ENCODE measurements at regions not wholly inside any gene's neighbourhood (a gene's known extent, or its start where the extent isn't known, plus 50 kb on each side); places are given as distances from the start of the nearest gene placed in this dataset.
"Not testable (repeated sequence)": the region's sequence is repeated elsewhere in the genome, so short reads cannot be mapped to it uniquely, and the experiment has no call there.

DNA sequence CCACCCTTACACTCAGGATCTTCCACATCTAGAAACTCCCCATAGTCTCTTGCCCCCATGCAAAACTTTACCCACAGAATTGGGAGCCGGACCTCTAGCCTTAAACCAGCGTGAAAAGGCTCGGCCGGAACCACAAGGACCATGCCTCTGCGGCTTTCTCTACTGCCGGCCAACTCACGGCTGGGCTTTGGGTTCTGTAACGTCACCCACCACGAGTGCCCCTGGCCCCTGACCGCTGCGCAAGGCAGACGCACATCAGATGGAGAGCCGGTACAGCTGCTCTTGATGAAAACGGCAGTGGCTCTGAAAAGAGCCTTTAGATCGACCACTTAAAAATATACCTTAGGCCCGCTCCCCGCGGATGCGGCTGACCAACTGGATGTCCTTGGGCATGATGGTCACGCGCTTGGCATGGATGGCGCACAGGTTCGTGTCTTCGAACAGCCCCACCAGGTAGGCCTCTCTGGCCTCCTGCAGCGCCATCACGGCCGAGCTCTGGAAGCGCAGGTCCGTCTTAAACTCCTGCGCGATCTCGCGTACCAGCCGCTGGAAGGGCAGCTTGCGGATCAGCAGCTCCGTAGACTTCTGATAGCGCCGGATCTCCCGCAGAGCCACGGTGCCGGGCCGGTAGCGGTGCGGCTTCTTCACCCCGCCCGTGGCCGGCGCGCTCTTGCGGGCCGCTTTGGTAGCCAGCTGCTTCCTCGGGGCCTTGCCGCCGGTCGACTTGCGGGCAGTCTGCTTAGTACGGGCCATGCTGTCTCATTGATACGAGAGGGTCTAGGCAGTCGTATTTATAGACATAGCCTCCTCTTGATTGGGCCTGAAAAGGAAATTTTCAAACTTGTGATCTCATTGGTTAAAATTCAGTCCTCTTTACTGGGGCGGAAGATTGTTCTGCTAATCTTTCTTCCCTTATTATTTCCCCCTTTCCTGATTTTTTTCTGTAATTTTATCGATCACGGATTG lies 66.3 kb downstream of the FAM72C start:
- H3K4me1 ChIP-seq; H3K9me3 ChIP-seq; intact Hi-C loops (cut with DNase I; ENCODE audit: low total_unique reads); H3K36me3 ChIP-seq; H3K27me3 ChIP-seq: not testable (repeated sequence)
- DNase-seq (ENCODE audit: low spot score in 2 of 2) = peak in 1 of 2 donors; percentile 56
- Histone ChIP-seq H3K27ac (peak overlapping the region in 1 of 2 donors; percentile 60), H3K4me3 (peak overlapping the region; percentile 21 to 63 (median 44))

GRCh38 chr1:143904622-143904979 lies 67.2 kb downstream of the FAM72C start:
- intact Hi-C loops (cut with DNase I; ENCODE audit: low total_unique reads); H3K27me3 ChIP-seq; DNase-seq (ENCODE audit: low spot score in 2 of 2); H3K36me3 ChIP-seq; H3K9me3 ChIP-seq; H3K4me1 ChIP-seq: not testable (repeated sequence)
- H3K4me3 ChIP-seq = peak overlapping the region; percentile 28 to 71 (median 48)
- H3K27ac ChIP-seq = peak overlapping the region in 1 of 2 donors; percentile 63

DNA sequence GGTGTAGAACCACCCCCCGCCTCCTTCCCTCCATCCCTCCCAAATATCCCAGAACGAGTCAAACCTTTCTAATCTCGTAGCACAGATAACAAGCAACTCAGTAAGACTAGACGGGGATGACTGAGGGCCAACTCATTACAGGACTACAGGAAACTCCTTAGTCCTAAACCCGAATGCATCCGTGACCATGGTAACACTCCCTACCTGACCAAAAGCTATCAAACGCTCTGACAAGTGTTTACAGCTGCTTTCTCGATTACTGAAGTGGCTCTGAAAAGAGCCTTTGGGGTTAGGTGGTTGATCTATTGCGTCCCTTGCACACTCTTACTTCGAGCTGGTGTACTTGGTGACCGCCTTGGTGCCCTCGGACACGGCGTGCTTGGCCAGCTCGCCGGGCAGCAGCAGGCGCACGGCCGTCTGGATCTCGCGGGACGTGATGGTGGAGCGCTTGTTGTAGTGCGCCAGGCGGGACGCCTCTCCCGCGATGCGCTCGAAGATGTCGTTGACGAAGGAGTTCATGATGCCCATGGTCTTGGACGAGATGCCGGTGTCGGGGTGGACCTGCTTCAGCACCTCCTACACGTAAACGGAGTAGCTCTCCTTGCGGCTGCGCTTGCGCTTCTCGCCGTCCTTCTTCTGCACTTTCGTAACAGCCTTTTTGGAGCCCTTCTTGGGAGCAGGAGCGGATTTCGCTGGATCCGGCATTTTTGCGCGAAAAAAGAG lies 67.7 kb downstream of the FAM72C start:
- Histone ChIP-seq H3K4me3 (peak overlapping the region; percentile 28 to 71 (median 48)), H3K27ac (peak overlapping the region in 1 of 2 donors; percentile 63)
- H3K4me1 ChIP-seq; H3K36me3 ChIP-seq; H3K9me3 ChIP-seq; H3K27me3 ChIP-seq; intact Hi-C loops (cut with DNase I; ENCODE audit: low total_unique reads): not testable (repeated sequence)
- DNase-seq (ENCODE audit: low spot score in 2 of 2) = peak; percentile 19 to 52

DNA sequence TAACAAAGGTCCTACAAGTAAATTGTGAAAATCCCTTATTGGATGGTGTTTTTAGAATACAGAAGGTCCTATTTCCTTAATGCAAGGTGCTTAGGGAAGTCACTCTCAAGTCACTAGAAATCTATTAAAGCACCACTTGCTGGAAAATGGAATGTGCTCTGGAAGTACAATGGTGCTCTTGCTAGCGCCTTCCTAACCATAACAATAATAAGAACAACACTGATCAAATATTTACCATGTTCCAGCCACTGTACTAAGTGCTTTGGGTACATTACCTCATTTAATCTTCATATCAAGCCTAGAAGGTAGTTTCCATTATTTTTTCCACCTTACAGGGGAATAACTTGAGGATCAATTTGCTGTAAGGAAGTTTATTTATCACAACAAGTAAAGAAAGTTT lies 75.4 kb downstream of the FAM72C start:
- H3K9me3 ChIP-seq; H3K36me3 ChIP-seq; intact Hi-C loops (cut with DNase I; ENCODE audit: low total_unique reads); H3K27ac ChIP-seq; DNase-seq (ENCODE audit: low spot score in 2 of 2); H3K4me3 ChIP-seq; H3K4me1 ChIP-seq; H3K27me3 ChIP-seq: not testable (repeated sequence)

GRCh38 chr1:143884932-143885574 lies 86.7 kb downstream of the FAM72C start:
- H3K36me3 ChIP-seq; intact Hi-C loops (cut with DNase I; ENCODE audit: low total_unique reads); H3K9me3 ChIP-seq; H3K27ac ChIP-seq; H3K4me1 ChIP-seq; H3K27me3 ChIP-seq: not testable (repeated sequence)
- TF ChIP-seq, protein P1, sequence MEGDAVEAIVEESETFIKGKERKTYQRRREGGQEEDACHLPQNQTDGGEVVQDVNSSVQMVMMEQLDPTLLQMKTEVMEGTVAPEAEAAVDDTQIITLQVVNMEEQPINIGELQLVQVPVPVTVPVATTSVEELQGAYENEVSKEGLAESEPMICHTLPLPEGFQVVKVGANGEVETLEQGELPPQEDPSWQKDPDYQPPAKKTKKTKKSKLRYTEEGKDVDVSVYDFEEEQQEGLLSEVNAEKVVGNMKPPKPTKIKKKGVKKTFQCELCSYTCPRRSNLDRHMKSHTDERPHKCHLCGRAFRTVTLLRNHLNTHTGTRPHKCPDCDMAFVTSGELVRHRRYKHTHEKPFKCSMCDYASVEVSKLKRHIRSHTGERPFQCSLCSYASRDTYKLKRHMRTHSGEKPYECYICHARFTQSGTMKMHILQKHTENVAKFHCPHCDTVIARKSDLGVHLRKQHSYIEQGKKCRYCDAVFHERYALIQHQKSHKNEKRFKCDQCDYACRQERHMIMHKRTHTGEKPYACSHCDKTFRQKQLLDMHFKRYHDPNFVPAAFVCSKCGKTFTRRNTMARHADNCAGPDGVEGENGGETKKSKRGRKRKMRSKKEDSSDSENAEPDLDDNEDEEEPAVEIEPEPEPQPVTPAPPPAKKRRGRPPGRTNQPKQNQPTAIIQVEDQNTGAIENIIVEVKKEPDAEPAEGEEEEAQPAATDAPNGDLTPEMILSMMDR (IDR thresholded peaks at IDR 0.05) = peak in 2 of 3 donors; percentile 41 to 51
- peak; percentile 24 to 60 for DNase-seq (ENCODE audit: low spot score in 2 of 2)
- peak overlapping the region in 2 of 3 donors; percentile 32 to 59 for H3K4me3 ChIP-seq

DNA sequence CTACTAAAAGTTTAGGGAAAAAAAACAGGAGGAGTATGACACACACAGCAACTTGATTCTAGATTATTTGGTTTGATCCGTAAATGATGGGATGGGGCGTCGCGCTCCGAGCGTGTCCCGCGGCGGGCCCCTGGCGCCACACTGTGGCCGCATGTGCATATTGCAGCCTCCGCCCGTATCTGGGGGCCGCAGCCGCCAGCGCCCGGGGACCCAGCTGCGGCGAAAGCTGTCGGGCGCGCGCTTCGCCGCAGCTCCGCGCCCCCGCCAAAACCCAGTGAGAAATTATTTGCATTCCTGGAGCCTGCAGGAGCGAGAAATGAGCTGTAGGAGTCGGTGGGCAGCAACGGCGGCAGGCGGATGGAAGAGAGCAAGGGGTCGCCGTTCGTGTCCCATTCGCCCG lies 87.3 kb downstream of the FAM72C start:
- DNase-seq (ENCODE audit: low spot score in 2 of 2); H3K4me1 ChIP-seq; H3K27ac ChIP-seq; intact Hi-C loops (cut with DNase I; ENCODE audit: low total_unique reads); H3K9me3 ChIP-seq; H3K36me3 ChIP-seq; H3K27me3 ChIP-seq: not testable (repeated sequence)
- peak overlapping the region in 2 of 3 donors; percentile 32 to 59 for H3K4me3 ChIP-seq

DNA sequence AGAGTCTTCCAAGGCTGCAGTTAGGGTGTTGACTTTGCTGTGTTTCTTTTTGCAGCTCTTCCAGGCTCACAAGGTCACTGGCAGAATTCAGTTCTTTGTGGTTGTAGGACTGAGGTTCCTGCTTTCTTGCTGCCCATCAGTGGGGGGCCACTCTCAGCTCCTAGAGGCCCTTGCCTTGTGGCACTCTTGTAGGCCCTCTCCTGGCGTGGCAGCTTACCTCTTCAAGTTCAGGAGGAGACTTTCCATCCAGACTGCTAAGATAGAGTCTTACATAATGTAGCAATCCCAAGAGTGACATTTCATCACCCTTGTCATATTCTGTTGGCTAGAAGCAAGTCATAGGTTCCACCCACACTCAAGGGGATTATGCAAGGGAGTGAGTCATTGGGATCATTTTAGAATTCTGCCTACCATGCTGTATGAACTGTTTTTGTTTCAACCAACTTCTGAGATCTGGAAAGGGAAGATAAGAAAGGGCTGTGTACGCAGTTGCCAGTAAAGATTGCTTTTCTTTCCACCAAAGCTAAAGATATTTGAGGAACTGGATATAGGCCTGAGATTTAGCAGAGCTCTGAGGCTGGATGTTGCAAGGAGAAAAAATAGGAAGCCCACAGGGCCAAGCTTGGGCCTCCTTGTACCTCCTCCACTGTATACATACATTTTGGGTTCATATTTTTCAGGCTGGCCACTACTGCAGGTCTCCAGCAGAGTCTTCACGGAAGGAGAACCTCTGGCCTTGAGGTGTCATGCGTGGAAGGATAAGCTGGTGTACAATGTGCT lies 91.8 kb downstream of the FAM72C start:
- H3K9me3 ChIP-seq; H3K27ac ChIP-seq; intact Hi-C loops (cut with DNase I; ENCODE audit: low total_unique reads); H3K27me3 ChIP-seq; H3K36me3 ChIP-seq; H3K4me3 ChIP-seq; H3K4me1 ChIP-seq; DNase-seq (ENCODE audit: low spot score in 2 of 2): not testable (repeated sequence)

DNA sequence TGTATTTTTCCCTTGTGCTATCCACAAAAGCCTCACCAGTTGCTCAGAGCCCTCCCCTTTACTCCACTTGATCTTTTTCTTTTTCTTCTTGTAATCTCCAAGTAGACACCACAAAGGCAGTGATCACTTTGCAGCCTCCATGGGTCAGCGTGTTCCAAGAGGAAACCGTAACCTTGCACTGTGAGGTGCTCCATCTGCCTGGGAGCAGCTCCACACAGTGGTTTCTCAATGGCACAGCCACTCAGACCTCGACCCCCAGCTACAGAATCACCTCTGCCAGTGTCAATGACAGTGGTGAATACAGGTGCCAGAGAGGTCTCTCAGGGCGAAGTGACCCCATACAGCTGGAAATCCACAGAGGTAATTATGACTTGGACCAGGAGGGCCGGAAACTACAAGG lies 95.8 kb downstream of the FAM72C start:
- H3K27ac ChIP-seq; H3K9me3 ChIP-seq; intact Hi-C loops (cut with DNase I; ENCODE audit: low total_unique reads); DNase-seq (ENCODE audit: low spot score in 2 of 2); H3K4me1 ChIP-seq; H3K36me3 ChIP-seq; H3K27me3 ChIP-seq; H3K4me3 ChIP-seq: not testable (repeated sequence)

DNA sequence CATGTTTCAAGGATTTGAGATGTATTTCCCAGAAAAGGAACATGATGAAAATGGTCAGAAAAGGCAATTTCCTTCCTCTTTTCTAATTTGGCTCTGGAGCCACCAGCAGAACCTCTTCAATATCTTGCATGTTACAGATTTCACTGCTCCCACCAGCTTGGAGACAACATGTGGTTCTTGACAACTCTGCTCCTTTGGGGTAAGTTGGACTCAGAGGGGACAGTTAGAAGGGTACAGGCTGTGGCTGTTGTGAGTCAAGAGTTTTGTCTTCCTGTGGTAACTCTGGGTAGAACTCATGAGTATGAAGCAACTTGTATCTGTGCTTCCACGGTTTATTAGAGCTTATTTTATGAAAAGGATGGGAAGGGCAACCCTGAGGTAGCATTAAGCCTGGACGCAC lies 97.2 kb downstream of the FAM72C start:
- H3K27me3 ChIP-seq; H3K9me3 ChIP-seq; H3K36me3 ChIP-seq; H3K27ac ChIP-seq; H3K4me1 ChIP-seq; intact Hi-C loops (cut with DNase I; ENCODE audit: low total_unique reads); DNase-seq (ENCODE audit: low spot score in 2 of 2); H3K4me3 ChIP-seq: not testable (repeated sequence)

DNA sequence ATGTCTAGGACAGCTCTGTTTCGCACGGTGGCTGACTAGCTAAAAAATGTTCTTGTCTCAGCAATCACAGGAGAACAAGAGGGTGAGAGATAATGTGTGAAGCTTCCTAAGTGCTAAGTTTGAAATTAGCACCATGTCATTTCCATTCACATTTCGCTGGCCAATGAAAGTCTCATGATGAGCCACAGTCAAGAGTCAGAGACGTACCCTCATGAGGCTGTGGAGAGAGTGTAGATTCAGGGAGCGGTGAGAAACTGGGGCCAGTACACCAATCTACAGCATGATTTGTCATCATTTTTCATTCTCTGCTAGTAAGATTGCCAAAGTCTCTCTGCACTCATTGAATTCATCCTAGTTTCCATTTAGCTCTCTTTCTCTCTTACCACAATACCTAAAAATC lies 98.1 kb downstream of the FAM72C start:
- intact Hi-C loops (cut with DNase I; ENCODE audit: low total_unique reads); H3K4me3 ChIP-seq; DNase-seq (ENCODE audit: low spot score in 2 of 2); H3K4me1 ChIP-seq; H3K27me3 ChIP-seq; H3K9me3 ChIP-seq; H3K36me3 ChIP-seq; H3K27ac ChIP-seq: not testable (repeated sequence)

GRCh38 chr1:143870388-143870787 lies 101.4 kb downstream of the FAM72C start:
- H3K9me3 ChIP-seq; H3K36me3 ChIP-seq; intact Hi-C loops (cut with DNase I; ENCODE audit: low total_unique reads): not testable (repeated sequence)

More at GRCh38 chr1:143870388-143870787, 101.4 kb downstream of the FAM72C start:
- not testable (repeated sequence) for DNase-seq (ENCODE audit: low spot score in 2 of 2); H3K27me3 ChIP-seq; H3K4me3 ChIP-seq; H3K27ac ChIP-seq; H3K4me1 ChIP-seq

All from breast epithelium (tissue), 4 donors.